ENCODE measurements at regions not wholly inside any gene's neighbourhood (a gene's known extent, or its start where the extent isn't known, plus 50 kb on each side); places are given as distances from the start of the nearest gene placed in this dataset.

GRCh38 chr15:31160740-31161495, 59.4 kb upstream of the TRPM1 start:
- Histone ChIP-seq H3K27ac (no peak overlapping the region), H3K36me3 (ENCODE audit: low read depth, missing control alignments) (no peaks in the 10 kb centered on the region), H3K4me3 (no peak overlapping the region), H3K27me3 (no peaks in the 10 kb centered on the region), H3K4me1 (peaks cover 4% of the 10 kb centered on the region), H3K9me3 (no peaks in the 10 kb centered on the region)
- intact Hi-C loops (cut with DNase I; ENCODE audit: low total_unique reads) = no loop called here
- WGBS, 2 donors = 96% methylated on average over 19 to 25 of the region's 25 CpGs
- TF ChIP-seq CTCF (IDR thresholded peaks at IDR 0.05) = no peak
- TF ChIP-seq POLR2A (IDR thresholded peaks at IDR 0.05) = no peak
- no peak for DNase-seq

GRCh38 chr15:31161951-31162350, 60.4 kb upstream of the TRPM1 start:
- WGBS, 2 donors = 93 to 96% methylated on average over 7 of the region's 7 CpGs
- Histone ChIP-seq H3K4me3 (no peak overlapping the region), H3K27me3 (no peaks in the 10 kb centered on the region), H3K36me3 (ENCODE audit: low read depth, missing control alignments) (no peaks in the 10 kb centered on the region), H3K27ac (no peak overlapping the region), H3K4me1 (peaks cover 4% of the 10 kb centered on the region), H3K9me3 (no peaks in the 10 kb centered on the region)
- intact Hi-C loops (cut with DNase I; ENCODE audit: low total_unique reads) = no loop called here
- TF ChIP-seq CTCF (IDR thresholded peaks at IDR 0.05) (no peak), POLR2A (IDR thresholded peaks at IDR 0.05) (no peak)
- no peak for DNase-seq

- Histone ChIP-seq H3K9me3 (no peaks in the 10 kb centered on the region), H3K4me3 (no peak overlapping the region), H3K4me1 (peaks cover 4% of the 10 kb centered on the region), H3K36me3 (ENCODE audit: low read depth, missing control alignments) (no peaks in the 10 kb centered on the region), H3K27me3 (no peaks in the 10 kb centered on the region), H3K27ac (no peak overlapping the region)
- intact Hi-C loops (cut with DNase I; ENCODE audit: low total_unique reads) = no loop called here
- WGBS, 2 donors = 77 to 90% methylated on average over 15 to 16 of the region's 16 CpGs
- no peak for TF ChIP-seq CTCF (IDR thresholded peaks at IDR 0.05)
- TF ChIP-seq POLR2A (IDR thresholded peaks at IDR 0.05) = no peak
- no peak for DNase-seq
These were observed 61.4 kb upstream of the TRPM1 start for GRCh38 chr15:31162721-31163510.

- H3K27me3 ChIP-seq = no peaks in the 10 kb centered on the region
- TF ChIP-seq CTCF (IDR thresholded peaks at IDR 0.05) = no peak
- no peak for TF ChIP-seq POLR2A (IDR thresholded peaks at IDR 0.05)
- no peaks in the 10 kb centered on the region for H3K9me3 ChIP-seq
- no peaks in the 10 kb centered on the region for H3K36me3 ChIP-seq (ENCODE audit: low read depth, missing control alignments)
- intact Hi-C loops (cut with DNase I; ENCODE audit: low total_unique reads) = no loop called here
- WGBS, 2 donors = 67 to 76% methylated on average over 6 of the region's 6 CpGs
- H3K4me1 ChIP-seq = peaks cover 2% of the 10 kb centered on the region
- no peak for DNase-seq
- H3K4me3 ChIP-seq = no peak overlapping the region
- no peak overlapping the region for H3K27ac ChIP-seq
These were observed 62.4 kb upstream of the TRPM1 start for GRCh38 chr15:31163769-31164572.

Measured in testis (tissue), 2 donors.